ENCODE measurements at regions not wholly inside any gene's neighbourhood (a gene's known extent, or its start where the extent isn't known, plus 50 kb on each side); places are given as distances from the start of the nearest gene placed in this dataset.
"Not testable (repeated sequence)": the region's sequence is repeated elsewhere in the genome, so short reads cannot be mapped to it uniquely, and the experiment has no call there.

- H3K4me3 ChIP-seq (ENCODE audit: low read depth, low read length): no peak overlapping the region
- DNase-seq (ENCODE audit: low read depth): no peak
- no peak for TF ChIP-seq CTCF (conservative IDR thresholded peaks at IDR 0.05; ENCODE audit: low read depth, low read length)
These were observed 436.3 kb upstream of the CBLB start for GRCh38 chr3:106305127-106305526.

GRCh38 chr3:106305882-106306435, 437.1 kb upstream of the CBLB start:
- no peak for DNase-seq (ENCODE audit: low read depth)
- no peak for TF ChIP-seq CTCF (conservative IDR thresholded peaks at IDR 0.05; ENCODE audit: low read depth, low read length)
- no peak overlapping the region for H3K4me3 ChIP-seq (ENCODE audit: low read depth, low read length)

GRCh38 chr3:106309274-106309673, 440.5 kb upstream of the CBLB start:
- no peak overlapping the region for H3K4me3 ChIP-seq (ENCODE audit: low read depth, low read length)
- TF ChIP-seq CTCF (conservative IDR thresholded peaks at IDR 0.05; ENCODE audit: low read depth, low read length): no peak
- DNase-seq (ENCODE audit: low read depth): no peak

GRCh38 chr3:106309798-106310197, 441.0 kb upstream of the CBLB start:
- not testable (repeated sequence) for H3K4me3 ChIP-seq (ENCODE audit: low read depth, low read length); DNase-seq (ENCODE audit: low read depth)

- no peak overlapping the region for H3K4me3 ChIP-seq (ENCODE audit: low read depth, low read length)
- DNase-seq (ENCODE audit: low read depth): no peak
- TF ChIP-seq CTCF (conservative IDR thresholded peaks at IDR 0.05; ENCODE audit: low read depth, low read length): no peak
These were observed 448.6 kb upstream of the CBLB start for GRCh38 chr3:106317141-106318055.

GRCh38 chr3:106321438-106321837, 452.6 kb upstream of the CBLB start:
- not testable (repeated sequence) for DNase-seq (ENCODE audit: low read depth); H3K4me3 ChIP-seq (ENCODE audit: low read depth, low read length)

- TF ChIP-seq CTCF (conservative IDR thresholded peaks at IDR 0.05; ENCODE audit: low read depth, low read length): no peak
- DNase-seq (ENCODE audit: low read depth): no peak
- H3K4me3 ChIP-seq (ENCODE audit: low read depth, low read length): no peak overlapping the region
These were observed 454.8 kb upstream of the CBLB start for GRCh38 chr3:106323586-106323985.
